Suppressor macrophage treated with lipopolysaccharide for 4 hours (primary cell): ENCODE measurements at regions not wholly inside any gene's neighbourhood (a gene's known extent, or its start where the extent isn't known, plus 50 kb on each side); places are given as distances from the start of the nearest gene placed in this dataset.
"Not testable (repeated sequence)": the region's sequence is repeated elsewhere in the genome, so short reads cannot be mapped to it uniquely, and the experiment has no call there.

Source experiments
- DNase-seq: peaks from one replicate; pipeline ENCODE4 v3.0.0-alpha.2; 2020

DNA sequence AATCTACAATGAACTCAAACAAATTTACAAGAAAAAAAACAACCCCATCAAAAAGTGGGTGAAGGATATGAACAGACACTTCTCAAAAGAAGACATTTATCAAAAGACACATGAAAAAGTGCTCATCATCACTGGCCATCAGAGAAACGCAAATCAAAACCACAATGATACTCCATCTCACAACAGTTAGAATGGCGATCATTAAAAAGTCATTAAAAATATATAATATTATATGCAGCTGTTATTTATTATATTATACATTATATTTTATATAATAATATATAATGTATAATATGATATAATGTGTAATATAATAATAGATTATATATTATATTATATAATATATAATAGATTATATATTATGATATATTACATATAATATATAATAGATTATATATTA, 1194.1 kb upstream of the SLC39A10 start:
- DNase-seq: not testable (repeated sequence)

- DNase-seq: no peak
Observed at GRCh38 chr2:194455358-194455757, 1201.7 kb upstream of the SLC39A10 start.

DNA sequence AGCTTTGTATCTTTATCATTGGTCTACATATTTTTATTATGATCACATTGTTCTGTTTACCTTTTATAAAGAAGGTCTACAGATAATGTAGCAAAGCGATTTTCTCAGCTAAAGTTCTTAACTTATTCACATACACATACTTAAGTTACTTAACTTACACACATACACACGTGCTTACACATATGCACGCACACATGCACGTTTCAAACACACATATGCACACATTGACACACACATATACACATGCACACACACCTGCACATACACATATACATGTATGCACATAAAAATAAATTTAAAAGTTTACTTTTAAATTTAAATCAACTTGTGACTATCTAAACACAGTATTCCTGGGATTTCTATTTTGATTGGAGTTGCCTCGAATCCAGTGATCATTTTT, 1204.5 kb upstream of the SLC39A10 start:
- no peak for DNase-seq

DNA sequence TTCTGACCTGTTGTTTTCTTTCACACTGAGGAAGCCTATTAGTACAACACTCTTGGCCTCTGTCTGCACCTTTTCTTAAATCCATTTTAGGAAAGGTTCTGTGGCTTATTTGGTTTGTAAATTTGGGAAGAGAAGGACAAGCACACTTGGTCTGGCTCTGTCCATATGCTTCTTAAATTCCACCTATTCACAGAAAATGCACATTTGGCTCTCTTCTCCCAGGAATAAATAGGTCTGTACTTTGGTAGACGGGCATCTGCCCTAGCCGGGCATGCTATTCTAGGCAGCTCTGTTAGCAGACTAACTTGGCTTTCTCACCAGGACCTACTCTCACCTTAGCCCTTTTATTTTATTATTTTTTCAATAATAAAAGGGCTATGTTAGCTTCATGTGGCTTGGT, 1211.8 kb upstream of the SLC39A10 start:
- DNase-seq: no peak

- DNase-seq: no peak
Observed at GRCh38 chr2:194443926-194444325, 1213.1 kb upstream of the SLC39A10 start.

- DNase-seq: no peak
Observed at GRCh38 chr2:194424683-194425209, 1232.3 kb upstream of the SLC39A10 start.

DNA sequence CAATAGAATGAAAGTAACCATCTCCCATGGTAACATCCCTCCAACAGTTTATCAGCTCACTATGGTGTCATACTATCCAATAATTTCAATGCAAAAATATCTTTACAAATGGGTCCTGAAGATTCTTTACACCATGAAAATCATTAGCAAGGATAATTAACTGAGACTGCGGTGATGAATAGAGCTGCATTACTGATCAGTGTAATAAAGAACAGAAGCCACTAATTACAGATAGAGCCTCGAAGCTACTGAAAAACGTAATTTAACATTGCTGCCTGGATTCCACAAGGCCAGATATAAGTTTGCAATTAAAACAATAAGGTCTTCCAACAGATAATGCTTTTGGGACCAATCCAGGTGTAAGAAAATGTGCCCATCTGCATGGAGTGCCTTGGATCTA, 1245.8 kb upstream of the SLC39A10 start:
- no peak for DNase-seq

DNA sequence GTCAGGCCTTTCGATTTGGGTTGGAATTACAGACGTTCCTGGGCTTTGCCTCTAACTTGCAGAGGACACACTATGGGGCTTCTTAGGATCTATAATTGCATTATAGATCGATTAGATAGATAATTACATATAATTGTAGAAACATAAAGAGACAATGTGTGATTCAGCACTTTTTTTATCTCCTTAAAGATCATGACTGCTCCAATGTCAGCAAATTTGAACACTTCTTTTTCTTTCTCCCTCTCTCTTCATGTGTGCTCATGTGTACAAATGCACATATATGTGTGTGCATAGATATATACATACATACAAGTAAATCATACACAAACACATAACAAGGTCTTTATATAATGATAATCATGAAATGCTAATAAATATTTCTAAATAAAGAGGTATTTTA, 1261.2 kb upstream of the SLC39A10 start:
- no peak for DNase-seq

GRCh38 chr2:194385376-194385775, 1271.7 kb upstream of the SLC39A10 start:
- DNase-seq: no peak

DNA sequence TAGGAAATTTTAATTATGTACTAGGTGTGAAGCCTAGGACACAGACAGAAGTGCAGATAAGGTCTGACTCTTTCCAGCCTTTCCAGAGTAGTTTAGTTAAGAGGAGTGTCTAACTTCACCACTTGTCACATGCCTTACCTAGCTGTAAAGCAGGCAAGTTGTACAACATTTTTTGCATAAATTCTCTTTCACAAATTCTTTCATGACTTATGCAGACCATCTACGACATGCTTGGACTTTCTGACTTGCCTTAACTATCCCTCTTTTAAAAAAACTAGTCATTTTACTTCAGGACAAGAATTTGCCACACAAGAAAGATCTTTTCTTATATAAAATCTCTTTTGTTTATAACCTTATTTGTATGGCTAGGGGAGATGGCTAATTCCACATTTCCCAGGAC, 1273.6 kb upstream of the SLC39A10 start:
- no peak for DNase-seq

DNA sequence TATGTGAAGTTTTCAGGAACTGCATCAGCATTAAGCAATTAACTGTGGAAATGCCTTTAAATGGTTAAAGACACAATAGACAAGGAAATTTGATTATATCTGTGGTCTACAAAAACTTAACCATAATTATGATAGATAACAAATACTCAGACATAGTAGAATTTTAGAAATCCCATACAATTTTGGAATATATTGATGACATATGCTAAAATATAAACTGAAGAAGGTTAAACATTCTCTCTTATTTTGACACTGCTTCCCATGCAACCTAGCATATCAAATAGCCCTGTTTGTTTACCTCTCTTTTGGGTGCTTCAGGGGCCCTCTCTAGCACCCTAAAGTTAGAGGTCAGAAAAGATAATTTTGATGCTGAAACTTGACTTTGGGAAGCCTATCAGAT, 1274.8 kb upstream of the SLC39A10 start:
- DNase-seq: no peak

DNA sequence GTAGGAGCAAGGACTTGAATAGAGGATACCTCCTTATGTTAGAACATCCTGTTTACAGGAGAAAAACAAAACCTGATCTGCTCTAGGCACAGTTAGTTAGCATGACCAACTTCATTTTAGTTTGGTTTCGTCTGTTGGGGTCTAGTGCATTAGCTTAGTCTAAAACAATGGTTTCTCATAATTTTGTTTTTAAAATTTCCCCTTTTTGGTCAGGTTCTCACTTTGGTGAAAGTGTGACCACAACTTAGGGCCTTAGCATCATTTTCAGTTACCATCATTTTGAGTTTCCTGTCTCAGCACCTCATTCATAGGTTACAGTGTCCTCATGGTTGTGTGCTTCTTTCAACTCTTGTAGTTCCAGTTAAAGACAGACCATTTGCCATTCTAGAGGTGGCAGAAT, 1277.0 kb upstream of the SLC39A10 start:
- no peak for DNase-seq

DNA sequence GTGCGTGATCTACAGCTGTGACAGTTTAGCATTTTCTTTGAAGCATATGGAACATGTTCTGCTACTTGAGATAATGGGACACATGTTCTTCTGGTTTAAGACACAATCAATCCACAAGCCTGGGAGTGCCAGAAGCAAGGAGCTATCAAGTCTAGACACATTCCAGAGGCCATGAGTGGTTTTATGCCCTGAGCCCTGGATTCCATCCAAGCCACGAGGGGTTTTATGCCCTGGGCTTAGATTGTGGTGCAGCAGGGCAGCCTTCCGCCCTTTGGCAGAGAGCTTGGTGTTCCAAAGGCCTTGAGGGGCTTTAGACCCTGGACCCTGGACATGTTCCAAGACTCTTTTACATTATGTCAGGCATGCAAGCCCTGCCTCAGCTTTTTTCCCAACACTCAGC, 1289.6 kb upstream of the SLC39A10 start:
- not testable (repeated sequence) for DNase-seq

- DNase-seq: no peak
Observed at GRCh38 chr2:194363878-194364277, 1293.1 kb upstream of the SLC39A10 start.

DNA sequence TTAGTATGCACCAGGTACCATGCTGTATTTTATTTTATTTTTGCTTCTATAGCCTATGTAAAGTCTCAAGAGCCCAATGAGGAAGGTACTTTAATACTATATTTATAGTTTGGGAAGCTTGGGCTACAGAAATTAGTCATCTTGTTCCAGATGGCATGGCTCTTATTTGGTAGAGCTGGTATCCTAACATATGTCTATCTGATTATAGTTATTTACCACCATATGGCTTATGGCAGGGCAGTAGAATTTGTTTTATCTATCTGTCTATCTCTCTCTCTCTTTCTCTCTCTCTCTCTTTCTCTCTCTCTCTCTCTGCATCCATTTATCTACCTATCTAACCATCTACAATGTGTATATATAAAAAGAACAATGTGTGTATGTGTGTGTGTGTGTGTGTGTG, 1293.7 kb upstream of the SLC39A10 start:
- no peak for DNase-seq

DNA sequence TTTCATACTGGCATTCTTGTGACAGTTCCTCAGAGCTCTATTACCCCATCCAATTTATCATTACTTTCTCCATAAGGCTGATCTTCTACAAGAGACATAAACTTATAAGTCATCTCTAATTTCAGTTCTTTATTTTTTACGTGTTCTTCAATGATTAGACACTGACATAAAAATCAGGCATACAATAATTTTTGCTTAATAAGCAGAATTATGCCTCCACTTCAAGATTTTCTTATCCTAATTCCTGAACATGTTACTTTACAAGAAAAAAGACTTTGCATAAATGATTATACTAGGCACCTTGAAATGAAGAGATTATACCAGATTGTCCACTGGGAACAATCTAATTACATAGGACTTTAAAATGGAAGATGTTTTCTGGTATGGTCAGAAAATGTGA, 1304.5 kb upstream of the SLC39A10 start:
- no peak for DNase-seq

GRCh38 chr2:194346193-194346592, 1310.8 kb upstream of the SLC39A10 start:
- no peak for DNase-seq

- DNase-seq: no peak
Observed at GRCh38 chr2:194345347-194345746, 1311.7 kb upstream of the SLC39A10 start.

- no peak for DNase-seq
Observed at GRCh38 chr2:194343167-194343566, 1313.9 kb upstream of the SLC39A10 start.

- DNase-seq: no peak
Observed at GRCh38 chr2:194332799-194333490, 1324.1 kb upstream of the SLC39A10 start.

DNA sequence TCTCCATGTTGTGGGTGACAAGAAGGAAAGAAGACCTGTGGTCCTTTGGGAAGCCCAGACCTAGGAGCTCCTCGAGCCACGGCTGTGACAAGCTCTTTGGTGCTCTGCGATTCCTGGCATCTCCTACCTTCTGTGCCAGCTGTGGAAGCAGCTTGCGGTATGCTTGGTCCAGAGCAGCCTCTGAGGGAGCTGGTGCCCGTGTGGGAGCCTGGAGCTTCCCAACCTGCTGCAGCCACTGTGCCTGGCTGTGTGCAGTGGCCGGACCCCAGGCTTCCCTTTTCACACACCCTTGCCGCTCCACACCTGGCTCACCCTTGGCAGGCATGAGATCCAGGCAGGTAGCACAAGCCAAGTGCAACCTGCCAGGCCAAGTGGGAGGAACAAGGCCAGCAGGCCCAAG, 1328.6 kb upstream of the SLC39A10 start:
- no peak for DNase-seq

DNA sequence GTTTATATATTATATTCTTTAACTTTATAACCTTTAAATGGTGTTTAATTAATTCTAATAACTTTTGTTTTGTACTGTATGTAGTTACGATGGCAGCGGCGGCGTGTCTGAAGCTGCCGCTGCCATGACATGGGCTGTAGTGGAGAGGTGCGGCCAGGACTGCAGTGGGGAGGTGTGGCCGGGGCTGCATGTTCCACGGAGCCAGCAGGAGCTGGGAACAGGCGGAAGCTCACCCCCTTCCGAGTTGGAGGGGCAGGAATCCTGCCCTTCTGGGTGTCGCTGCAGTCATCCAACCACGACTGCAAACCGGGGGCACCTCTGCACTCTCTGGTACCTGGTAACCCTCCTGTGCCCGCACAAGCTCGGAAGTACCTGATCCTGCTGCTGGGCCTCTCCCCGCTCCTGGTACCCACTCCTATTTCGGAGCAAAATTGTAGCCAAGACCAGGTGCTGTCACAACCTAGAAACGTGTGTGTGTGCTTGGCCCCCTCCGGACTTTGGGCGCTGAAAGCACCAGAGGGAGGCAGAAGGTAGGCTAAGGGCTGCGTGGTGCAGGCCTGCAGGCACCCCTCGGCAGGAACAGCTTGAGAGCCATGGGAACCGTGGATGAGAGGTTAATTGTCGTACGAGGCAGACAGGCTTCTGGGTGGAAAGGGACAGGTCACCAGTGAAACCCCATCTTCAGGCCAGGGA, 1329.7 kb upstream of the SLC39A10 start:
- DNase-seq: no peak

DNA sequence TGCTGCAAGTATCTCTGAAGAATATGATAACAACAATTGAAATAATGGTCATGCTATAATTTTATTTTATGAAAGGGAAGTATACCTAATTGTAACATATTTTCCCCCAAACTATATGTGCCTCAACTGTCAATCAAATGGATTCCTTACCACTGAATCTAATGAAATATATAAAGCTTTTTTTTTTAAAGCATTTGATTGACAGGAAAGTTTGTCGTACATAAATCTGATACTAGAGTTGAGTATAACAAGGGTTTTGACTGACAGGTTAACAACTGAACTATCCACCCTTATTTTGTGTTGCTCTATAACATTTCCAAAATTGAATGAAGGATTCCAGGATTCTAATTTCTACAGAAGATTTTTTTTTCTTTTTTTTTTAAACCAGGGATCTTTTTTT, 1333.3 kb upstream of the SLC39A10 start:
- no peak for DNase-seq

DNA sequence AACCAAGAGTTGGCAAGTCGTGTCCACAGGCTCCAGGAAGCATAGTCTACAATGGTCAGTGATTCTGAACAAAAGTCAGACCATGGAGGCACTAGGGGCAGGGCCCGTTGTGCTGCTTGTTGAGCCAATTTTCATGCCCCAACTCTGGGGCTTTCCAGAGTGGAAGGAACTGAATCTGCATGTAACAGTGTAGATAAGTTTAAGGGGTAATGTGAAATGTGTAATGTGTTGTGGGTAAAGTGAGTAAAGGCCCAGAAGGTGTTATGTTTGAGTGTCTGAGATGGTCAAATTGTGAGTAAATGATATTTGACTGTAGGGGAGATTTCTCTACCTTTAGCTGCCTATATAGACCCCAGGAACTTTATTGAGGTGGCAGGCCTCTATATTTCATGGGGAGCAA, 1336.5 kb upstream of the SLC39A10 start:
- DNase-seq: no peak
